Upper lobe of left lung (tissue), 4 donors: ENCODE measurements at regions not wholly inside any gene's neighbourhood (a gene's known extent, or its start where the extent isn't known, plus 50 kb on each side); places are given as distances from the start of the nearest gene placed in this dataset.

ENCODE experiments used
- EP300 ChIP-seq, 4 donors: sonication (generic); formaldehyde crosslinking; IDR thresholded peaks; one replicate each; pipeline ENCODE4 v1.5.1; 2017; ENCODE audit warnings: antibody characterized with exemption in 4 of 4, control low read depth in 2 of 4
- POLR2A ChIP-seq, 4 donors: fragments of 450-650 bp; IDR thresholded peaks; one replicate each; pipeline ENCODE4 v1.5.1; 2016 to 2017; ENCODE audit warnings: antibody characterized with exemption in 4 of 4, mild to moderate bottlenecking in 2 of 4
- TF ChIP-seq, protein P1 (sequence below), 6 experiments: fragments of 450-650 bp in 4 of 6; fragments of 200-600 bp in 2 of 6; sonication (generic) in 2 of 6; IDR thresholded peaks; one replicate each; pipeline ENCODE4 v1.5.1; 2016 to 2019; ENCODE audit warnings: antibody characterized with exemption in 6 of 6

DNA sequence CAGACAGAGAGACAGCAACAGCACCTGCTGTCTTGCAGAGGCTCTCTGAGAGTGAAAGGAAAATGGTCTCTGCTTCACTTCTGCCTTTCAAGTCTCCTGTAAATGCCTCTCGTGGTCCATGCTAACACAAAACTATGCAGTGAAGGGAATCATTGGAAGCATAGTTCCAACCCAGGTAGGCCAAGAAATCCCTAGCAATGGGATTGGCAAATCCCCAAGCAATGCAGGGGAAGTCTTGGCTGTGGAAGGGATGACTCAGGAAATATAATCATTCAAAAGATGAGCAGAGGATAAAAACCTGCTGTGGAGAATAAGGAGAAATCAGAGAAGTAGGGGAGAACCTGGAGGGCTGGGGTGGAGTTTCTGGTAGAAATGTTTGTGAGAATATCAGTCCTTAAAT, 216.1 kb upstream of the ZBED5 start:
- TF ChIP-seq, protein P1, sequence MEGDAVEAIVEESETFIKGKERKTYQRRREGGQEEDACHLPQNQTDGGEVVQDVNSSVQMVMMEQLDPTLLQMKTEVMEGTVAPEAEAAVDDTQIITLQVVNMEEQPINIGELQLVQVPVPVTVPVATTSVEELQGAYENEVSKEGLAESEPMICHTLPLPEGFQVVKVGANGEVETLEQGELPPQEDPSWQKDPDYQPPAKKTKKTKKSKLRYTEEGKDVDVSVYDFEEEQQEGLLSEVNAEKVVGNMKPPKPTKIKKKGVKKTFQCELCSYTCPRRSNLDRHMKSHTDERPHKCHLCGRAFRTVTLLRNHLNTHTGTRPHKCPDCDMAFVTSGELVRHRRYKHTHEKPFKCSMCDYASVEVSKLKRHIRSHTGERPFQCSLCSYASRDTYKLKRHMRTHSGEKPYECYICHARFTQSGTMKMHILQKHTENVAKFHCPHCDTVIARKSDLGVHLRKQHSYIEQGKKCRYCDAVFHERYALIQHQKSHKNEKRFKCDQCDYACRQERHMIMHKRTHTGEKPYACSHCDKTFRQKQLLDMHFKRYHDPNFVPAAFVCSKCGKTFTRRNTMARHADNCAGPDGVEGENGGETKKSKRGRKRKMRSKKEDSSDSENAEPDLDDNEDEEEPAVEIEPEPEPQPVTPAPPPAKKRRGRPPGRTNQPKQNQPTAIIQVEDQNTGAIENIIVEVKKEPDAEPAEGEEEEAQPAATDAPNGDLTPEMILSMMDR (IDR thresholded peaks at IDR 0.05), result no peak
- TF ChIP-seq POLR2A (IDR thresholded peaks at IDR 0.05) (no peak), EP300 (IDR thresholded peaks at IDR 0.05) (no peak)
